B cell (primary cell): ENCODE measurements at regions not wholly inside any gene's neighbourhood (a gene's known extent, or its start where the extent isn't known, plus 50 kb on each side); places are given as distances from the start of the nearest gene placed in this dataset.

Experiments used
- ATAC-seq: fragments of 200-7000 bp; cut with Tn5 transposase; one replicate; pipeline ENCODE4 v1.10.0; 2021; ENCODE audit warnings: low read depth, mild to moderate bottlenecking, moderate number of reproducible peaks, moderate library complexity
- CTCF ChIA-PET: fragments of 350-600 bp; sonication (Branson Sonifier 250); formaldehyde crosslinking; loops from one replicate; lab custom pipeline; 2021; ENCODE audit warnings: antibody characterized with exemption, inconsistent platforms; lab: Charles Lee
- POLR2A ChIA-PET: fragments of 350-600 bp; sonication (Branson Sonifier 250); formaldehyde crosslinking; loops from one replicate; lab custom pipeline; 2021; ENCODE audit warnings: antibody characterized with exemption; lab: Charles Lee
- DNase-seq: peaks from one replicate; pipeline ENCODE4 v3.0.0; 2013
- H2AFZ ChIP-seq: 2 replicates; pipeline ENCODE4 v1.6.1; 2012; ENCODE audit warnings: mild to moderate bottlenecking, low read depth, low read length; ENCODE audit not compliant: insufficient read depth, poor library complexity, severe bottlenecking
- H3K27ac ChIP-seq, 2 donors: 1 replicate in 1 of 2; 2 replicates in 1 of 2; pipeline ENCODE4 v1.5.1; 2012 to 2013; ENCODE audit warnings: low read length in 2 of 2, mild to moderate bottlenecking in 2 of 2, moderate library complexity in 1 of 2
- H3K27me3 ChIP-seq, 4 experiments: fragments of 200-600 bp in 1 of 4; sonication (generic) in 1 of 4; replicated peaks in 1 of 4; 1 replicate in 2 of 4; 2 replicates in 2 of 4; pipeline versions ENCODE4 v1.6.1 to v1.7.0; 2013 to 2016; ENCODE audit warnings: low read length in 3 of 4, mild to moderate bottlenecking in 2 of 4, mixed read lengths in 1 of 4, moderate library complexity in 1 of 4; ENCODE audit not compliant: insufficient read depth in 4 of 4, control insufficient read depth in 3 of 4; ENCODE audit errors: control extremely low read depth in 1 of 4
- H3K36me3 ChIP-seq, 2 experiments: replicated peaks in 1 of 2; 1 replicate in 1 of 2; 2 replicates in 1 of 2; pipeline versions ENCODE4 v1.6.1 to v1.7.1; 2013; ENCODE audit warnings: low read length in 1 of 2; ENCODE audit not compliant: insufficient read depth in 2 of 2, control insufficient read depth in 1 of 2; ENCODE audit errors: control extremely low read depth in 1 of 2, extremely low read depth in 1 of 2
- H3K4me1 ChIP-seq, 2 donors: fragments of 200-600 bp in 1 of 2; sonication (generic) in 1 of 2; 1 replicate in 1 of 2; 2 replicates in 1 of 2; pipeline versions ENCODE4 v1.5.1 to v1.6.1; 2013 to 2017; ENCODE audit warnings: low read length in 2 of 2; ENCODE audit not compliant: control insufficient read depth in 2 of 2, insufficient read depth in 2 of 2
- H3K4me2 ChIP-seq: replicated peaks from 2 replicates; pipeline ENCODE3; 2012; ENCODE audit warnings: mild to moderate bottlenecking, low read depth, low read length; ENCODE audit not compliant: poor library complexity, severe bottlenecking
- H3K4me3 ChIP-seq, 5 experiments: fragments of 200-600 bp in 1 of 5; sonication (generic) in 1 of 5; 1 replicate in 3 of 5; 2 replicates in 2 of 5; pipeline versions ENCODE4 v1.5.1 to v1.7.0; 2011 to 2016; ENCODE audit warnings: low read length in 4 of 5, mild to moderate bottlenecking in 4 of 5, low read depth in 2 of 5, control low read depth in 1 of 5, moderate library complexity in 1 of 5; ENCODE audit not compliant: insufficient read depth in 1 of 5; ENCODE audit errors: control extremely low read depth in 1 of 5, extremely low read depth in 1 of 5
- H3K79me2 ChIP-seq: fragments of 200-600 bp; sonication (generic); one replicate; pipeline ENCODE4 v1.6.0; 2016; ENCODE audit warnings: low read length; ENCODE audit not compliant: control insufficient read depth, insufficient read depth
- H3K9ac ChIP-seq: fragments of 200-600 bp; sonication (generic); 2 replicates; pipeline ENCODE4 v1.6.1; 2017; ENCODE audit warnings: mild to moderate bottlenecking, low read length, moderate library complexity
- H3K9me3 ChIP-seq, 3 donors: one replicate each; pipeline versions ENCODE4 v1.6.1 to v1.7.1; 2013; ENCODE audit warnings: low read length in 2 of 3; ENCODE audit not compliant: control insufficient read depth in 2 of 3, insufficient read depth in 1 of 3; ENCODE audit errors: control extremely low read depth in 1 of 3
- H4K20me1 ChIP-seq: 2 replicates; pipeline ENCODE4 v1.6.0; 2012; ENCODE audit warnings: mild to moderate bottlenecking, low read length; ENCODE audit not compliant: insufficient read depth, control insufficient read depth, poor library complexity, severe bottlenecking
- H3K27ac Mint-ChIP-seq: one replicate; pipeline ENCODE4 v1.8.0; 2021; ENCODE audit warnings: mixed read lengths
- H3K27me3 Mint-ChIP-seq: one replicate; pipeline ENCODE4 v1.8.0; 2021; ENCODE audit warnings: mixed read lengths
- H3K4me1 Mint-ChIP-seq: one replicate; pipeline ENCODE4 v1.8.0; 2021; ENCODE audit warnings: mixed read lengths
- H3K4me3 Mint-ChIP-seq: one replicate; pipeline ENCODE4 v1.8.0; 2021; ENCODE audit warnings: mixed read lengths
- H3K9me3 Mint-ChIP-seq: one replicate; pipeline ENCODE4 v1.8.0; 2022; ENCODE audit warnings: mixed read lengths; ENCODE audit not compliant: insufficient read depth
- EZH2 ChIP-seq: IDR thresholded peaks from 2 replicates; pipeline ENCODE4 v1.6.1; 2012; ENCODE audit warnings: borderline replicate concordance, low read depth, mild to moderate bottlenecking, moderate library complexity, low read length; ENCODE audit not compliant: insufficient read depth, poor library complexity, severe bottlenecking
- WGBS: methylation state at CpG from one replicate; pipeline ENCODE4 v1.1.5; 2013; ENCODE audit warnings: missing lambda C conversion rate; ENCODE audit not compliant: insufficient coverage; 5-methylcytosine and 5-hydroxymethylcytosine counted together
- intact Hi-C: fragments of 100-400 bp; cut with micrococcal nuclease; formaldehyde crosslinking; loops from one replicate; pipeline ENCODE4 v1.10.0; 2022
- TF ChIP-seq, protein P1 (sequence below): fragments of 200-600 bp; IDR thresholded peaks from one replicate; pipeline ENCODE4 v1.8.0; 2022; ENCODE audit warnings: antibody characterized with exemption, mild to moderate bottlenecking

- POLR2A ChIA-PET: no interaction called here
- no peak overlapping the region for H3K4me2 ChIP-seq
- H3K4me1 ChIP-seq: no peaks in the 10 kb centered on the region
- H2AFZ ChIP-seq: no peak overlapping the region
- H3K79me2 ChIP-seq: no peaks in the 10 kb centered on the region
- H3K4me3 Mint-ChIP-seq: no peak overlapping the region
- H3K27ac Mint-ChIP-seq: no peak overlapping the region
- H3K4me3 ChIP-seq: no peak overlapping the region
- no peaks in the 10 kb centered on the region for H3K9me3 ChIP-seq
- CTCF ChIA-PET: no interaction called here
- no peaks in the 10 kb centered on the region for H3K9me3 Mint-ChIP-seq
- H3K4me1 Mint-ChIP-seq: no peaks in the 10 kb centered on the region
- no peaks in the 10 kb centered on the region for H3K36me3 ChIP-seq
- intact Hi-C loops: no loop called here
- peaks cover 36% of the 10 kb centered on the region for H3K27me3 Mint-ChIP-seq
- no peak overlapping the region for H3K9ac ChIP-seq
- H3K27ac ChIP-seq: no peak overlapping the region
- ATAC-seq (no peak), DNase-seq (no peak)
- TF ChIP-seq, protein P1, sequence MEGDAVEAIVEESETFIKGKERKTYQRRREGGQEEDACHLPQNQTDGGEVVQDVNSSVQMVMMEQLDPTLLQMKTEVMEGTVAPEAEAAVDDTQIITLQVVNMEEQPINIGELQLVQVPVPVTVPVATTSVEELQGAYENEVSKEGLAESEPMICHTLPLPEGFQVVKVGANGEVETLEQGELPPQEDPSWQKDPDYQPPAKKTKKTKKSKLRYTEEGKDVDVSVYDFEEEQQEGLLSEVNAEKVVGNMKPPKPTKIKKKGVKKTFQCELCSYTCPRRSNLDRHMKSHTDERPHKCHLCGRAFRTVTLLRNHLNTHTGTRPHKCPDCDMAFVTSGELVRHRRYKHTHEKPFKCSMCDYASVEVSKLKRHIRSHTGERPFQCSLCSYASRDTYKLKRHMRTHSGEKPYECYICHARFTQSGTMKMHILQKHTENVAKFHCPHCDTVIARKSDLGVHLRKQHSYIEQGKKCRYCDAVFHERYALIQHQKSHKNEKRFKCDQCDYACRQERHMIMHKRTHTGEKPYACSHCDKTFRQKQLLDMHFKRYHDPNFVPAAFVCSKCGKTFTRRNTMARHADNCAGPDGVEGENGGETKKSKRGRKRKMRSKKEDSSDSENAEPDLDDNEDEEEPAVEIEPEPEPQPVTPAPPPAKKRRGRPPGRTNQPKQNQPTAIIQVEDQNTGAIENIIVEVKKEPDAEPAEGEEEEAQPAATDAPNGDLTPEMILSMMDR: no peak
- no peak for TF ChIP-seq EZH2
- H4K20me1 ChIP-seq: no peaks in the 10 kb centered on the region
- WGBS: 78% methylated on average over 1 of the region's 6 CpGs
- no peaks in the 10 kb centered on the region for H3K27me3 ChIP-seq
These were observed 143.7 kb upstream of the ATXN1 start for GRCh38 chr6:16904957-16905356.

GRCh38 chr6:16903470-16903869, 142.2 kb upstream of the ATXN1 start:
- no peak for DNase-seq
- ATAC-seq: no peak
- CTCF ChIA-PET: no interaction called here
- Mint-ChIP-seq H3K27me3 (peaks cover 32% of the 10 kb centered on the region), H3K4me1 (no peaks in the 10 kb centered on the region), H3K27ac (no peak overlapping the region), H3K9me3 (no peaks in the 10 kb centered on the region), H3K4me3 (no peak overlapping the region)
- POLR2A ChIA-PET: no interaction called here
- TF ChIP-seq, protein P1: no peak
- no peak for TF ChIP-seq EZH2
- H3K27ac ChIP-seq: no peak overlapping the region
- no CpG with 5 or more reads among the region's 7 CpGs for WGBS
- H3K9me3 ChIP-seq: no peaks in the 10 kb centered on the region
- H2AFZ ChIP-seq: no peak overlapping the region
- H3K79me2 ChIP-seq: no peaks in the 10 kb centered on the region
- H4K20me1 ChIP-seq: no peaks in the 10 kb centered on the region
- H3K4me2 ChIP-seq: no peak overlapping the region
- no peak overlapping the region for H3K4me3 ChIP-seq
- H3K27me3 ChIP-seq: no peaks in the 10 kb centered on the region
- H3K4me1 ChIP-seq: no peaks in the 10 kb centered on the region
- intact Hi-C loops: no loop called here
- no peaks in the 10 kb centered on the region for H3K36me3 ChIP-seq
- H3K9ac ChIP-seq: no peak overlapping the region
